ENCODE measurements at regions not wholly inside any gene's neighbourhood (a gene's known extent, or its start where the extent isn't known, plus 50 kb on each side); places are given as distances from the start of the nearest gene placed in this dataset.

DNA sequence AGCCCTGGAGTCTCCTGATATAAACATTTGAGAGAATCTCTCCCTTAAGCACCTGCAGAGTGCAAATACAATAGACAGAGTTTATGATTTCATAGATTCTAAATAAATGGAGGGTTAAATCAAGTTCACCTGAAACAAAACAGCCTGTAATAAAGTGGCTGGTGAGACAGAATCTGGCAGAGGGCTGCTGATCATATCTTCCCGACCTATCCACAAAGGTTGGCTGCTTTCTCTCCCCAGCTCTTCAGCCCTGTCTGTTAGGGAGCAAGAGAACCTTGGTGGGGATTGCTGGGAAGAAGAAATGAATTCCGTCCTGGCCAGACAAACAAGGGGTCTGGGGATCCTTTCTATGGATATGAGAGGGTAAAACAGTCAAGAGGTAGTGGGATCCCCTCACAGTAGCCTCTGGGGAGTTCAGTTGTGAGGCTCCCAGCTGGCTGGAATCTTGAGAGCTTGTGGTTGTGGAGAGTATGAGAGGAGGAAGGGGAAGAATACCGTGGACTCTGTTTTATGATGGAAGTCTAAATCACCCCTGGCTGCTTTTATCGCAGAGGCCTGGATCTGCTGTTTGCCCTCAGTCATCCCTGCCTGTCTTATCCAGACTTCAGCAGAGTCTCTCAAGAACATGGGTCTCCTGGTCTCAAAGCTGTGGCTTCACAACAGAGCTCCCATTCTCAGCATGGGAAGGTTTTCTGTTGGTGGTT, 451.3 kb downstream of the NTRK3 start:
- DNase-seq (no peak), ATAC-seq (no peak)

DNA sequence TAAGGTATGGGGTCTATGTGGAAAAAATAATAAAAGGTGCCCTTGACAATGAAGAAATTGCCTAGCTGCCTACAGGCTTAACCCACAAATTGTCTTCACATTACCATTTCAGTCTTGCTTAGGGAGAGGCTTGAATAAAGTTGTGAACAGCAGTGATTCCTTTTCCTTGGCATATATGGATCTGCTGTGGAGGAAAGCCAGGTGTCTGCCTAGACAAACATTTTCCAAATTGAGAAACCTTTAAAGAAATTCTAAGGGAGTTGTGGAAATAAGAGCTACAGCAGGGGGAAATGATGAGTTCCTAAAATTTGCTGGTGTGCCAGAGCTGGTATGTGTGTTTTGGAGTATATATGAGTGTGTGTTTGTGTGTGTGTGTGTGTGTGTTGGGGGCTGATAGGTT, 452.1 kb downstream of the NTRK3 start:
- no peak for ATAC-seq
- DNase-seq = no peak

DNA sequence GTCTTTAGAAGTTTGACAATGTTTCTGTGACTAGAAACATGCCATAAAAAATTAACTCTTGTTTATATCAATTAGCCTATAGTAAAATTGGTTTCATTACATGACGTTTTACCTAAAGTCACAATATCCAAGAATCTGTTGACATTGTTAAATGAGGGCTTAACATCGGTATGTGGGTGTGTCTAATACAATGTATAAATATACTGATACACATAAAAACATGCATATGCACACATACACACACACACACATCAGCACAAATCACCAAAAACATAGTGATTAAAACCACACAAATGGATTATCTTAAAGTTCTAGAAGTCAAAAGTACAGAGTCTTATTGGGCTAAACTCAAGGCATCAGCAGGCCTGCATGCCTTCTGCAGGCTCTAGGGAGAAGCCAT, 456.7 kb downstream of the NTRK3 start:
- DNase-seq (no peak), ATAC-seq (no peak)

DNA sequence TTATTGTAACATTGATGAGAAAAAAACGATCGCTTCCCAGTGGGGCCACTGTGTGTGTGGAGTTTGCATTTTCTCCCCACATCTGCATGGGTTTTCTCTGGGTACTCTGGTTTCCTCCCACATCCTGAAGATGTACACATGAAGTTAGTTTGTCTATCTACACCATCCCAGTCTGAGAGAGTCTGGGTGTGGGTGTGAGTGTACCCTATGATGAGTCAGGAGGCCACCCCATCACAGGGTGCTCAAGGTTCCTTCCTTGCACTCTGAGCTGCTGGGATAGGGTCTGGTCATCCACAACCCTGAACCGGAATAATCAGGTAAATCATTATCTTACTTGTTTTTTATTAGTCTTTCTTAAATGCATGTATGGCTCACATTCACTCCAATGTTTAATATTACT, 457.1 kb downstream of the NTRK3 start:
- DNase-seq (no peak), ATAC-seq (no peak)

DNA sequence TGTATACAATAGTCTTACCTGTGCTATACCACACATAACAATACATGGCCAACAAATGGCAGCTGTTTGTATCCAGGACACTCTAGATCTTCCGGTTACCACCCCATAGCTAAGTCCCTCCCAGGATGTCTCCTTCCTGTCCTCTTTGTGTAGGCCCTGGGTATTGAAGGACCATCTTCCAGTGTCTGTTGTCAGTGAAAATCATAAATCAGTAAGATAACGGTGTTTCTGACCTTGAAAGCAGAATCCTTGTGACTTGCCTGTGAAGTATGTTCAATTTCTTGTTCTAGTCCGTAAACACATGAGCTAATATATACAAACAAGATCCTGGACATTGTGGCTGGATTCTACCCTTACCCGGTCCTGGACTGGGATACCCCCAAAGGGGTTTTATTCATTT, 462.8 kb downstream of the NTRK3 start:
- no peak for DNase-seq
- ATAC-seq = no peak

DNA sequence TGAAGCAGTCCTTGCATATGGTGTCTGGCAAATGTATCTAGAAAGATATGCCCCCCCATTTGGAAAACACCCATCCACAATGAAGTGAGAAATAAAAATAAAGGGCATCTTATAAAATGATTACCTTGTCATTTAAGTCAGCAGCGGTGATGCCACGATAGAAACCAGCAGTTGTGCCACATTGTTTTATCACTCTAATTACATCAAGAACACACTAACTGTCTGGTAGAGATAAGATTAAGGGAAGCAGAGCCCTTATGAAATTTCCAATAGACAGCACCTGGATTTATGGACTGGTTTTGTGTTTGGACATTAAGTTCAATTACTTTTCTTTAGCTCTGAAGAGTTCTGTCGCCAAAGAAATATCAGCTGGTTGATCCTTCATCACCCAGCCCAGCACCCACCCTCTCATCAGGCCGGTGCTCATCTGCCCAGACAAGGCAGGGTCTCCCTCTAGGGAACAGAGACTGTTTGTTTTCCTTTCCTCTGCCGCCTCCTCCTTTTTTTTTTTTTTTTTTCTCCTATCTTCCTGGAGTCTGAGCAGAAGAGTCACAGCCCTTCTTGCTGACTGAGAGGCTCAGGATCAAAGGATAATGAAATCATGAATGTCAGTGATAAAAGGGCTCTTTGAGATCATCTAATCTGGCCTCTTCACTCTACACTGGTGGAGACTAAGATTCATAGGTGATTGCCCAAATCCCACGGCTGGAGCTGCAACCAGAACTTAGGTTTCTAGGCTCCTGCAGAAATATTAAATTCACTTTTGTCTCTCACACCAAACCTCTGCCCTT, 464.1 kb downstream of the NTRK3 start:
- no peak for DNase-seq
- ATAC-seq = no peak

DNA sequence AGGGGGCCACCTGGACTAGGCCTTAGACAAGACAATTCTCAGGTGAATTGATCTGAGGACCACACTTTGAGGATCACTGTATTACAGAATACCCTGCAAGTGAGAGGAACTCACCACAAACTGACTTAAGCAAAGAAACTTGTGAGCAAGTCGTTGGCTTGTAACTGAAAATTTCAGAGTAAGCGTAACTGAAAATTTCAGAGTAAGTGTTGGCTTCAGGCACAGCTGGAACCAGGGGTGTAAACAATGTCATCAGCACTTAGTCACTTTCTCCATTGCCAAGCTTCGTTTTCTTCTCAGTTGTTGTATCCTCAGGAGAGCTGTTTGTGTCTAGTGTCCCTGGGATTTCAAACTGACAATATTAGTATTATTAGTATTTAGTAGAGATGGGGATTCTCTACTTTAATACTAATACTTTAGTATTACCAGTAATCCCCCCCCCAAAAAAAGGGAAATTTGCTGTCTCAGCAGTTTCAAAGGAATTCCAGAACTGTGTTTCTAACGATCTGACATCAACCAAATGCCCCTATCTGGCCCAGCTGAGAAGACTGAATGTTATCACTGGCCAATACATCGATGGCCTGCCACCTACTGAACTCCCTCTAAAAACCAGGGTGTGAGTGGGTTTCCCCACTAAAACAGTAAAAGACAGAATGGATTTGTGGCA, 474.4 kb downstream of the NTRK3 start:
- DNase-seq (no peak), ATAC-seq (no peak)

DNA sequence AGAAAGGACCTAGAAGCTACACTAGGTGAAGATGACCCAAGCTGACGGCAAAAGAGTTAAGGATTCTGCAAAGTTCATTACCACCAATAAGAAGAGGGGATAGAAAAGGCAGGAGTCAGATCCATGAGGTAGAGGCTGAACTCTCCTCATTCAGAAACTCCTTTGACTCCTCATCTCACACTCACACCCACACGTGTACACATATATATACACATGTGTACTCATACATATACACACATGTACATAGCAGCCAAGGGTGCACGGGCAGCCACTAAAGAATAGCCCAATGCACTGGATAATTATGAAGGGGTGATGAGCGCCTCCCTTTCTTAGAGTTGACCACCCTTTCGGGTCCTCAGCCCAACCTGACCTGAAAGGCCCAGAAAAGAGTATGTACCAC, 476.8 kb downstream of the NTRK3 start:
- ATAC-seq (no peak), DNase-seq (no peak)

DNA sequence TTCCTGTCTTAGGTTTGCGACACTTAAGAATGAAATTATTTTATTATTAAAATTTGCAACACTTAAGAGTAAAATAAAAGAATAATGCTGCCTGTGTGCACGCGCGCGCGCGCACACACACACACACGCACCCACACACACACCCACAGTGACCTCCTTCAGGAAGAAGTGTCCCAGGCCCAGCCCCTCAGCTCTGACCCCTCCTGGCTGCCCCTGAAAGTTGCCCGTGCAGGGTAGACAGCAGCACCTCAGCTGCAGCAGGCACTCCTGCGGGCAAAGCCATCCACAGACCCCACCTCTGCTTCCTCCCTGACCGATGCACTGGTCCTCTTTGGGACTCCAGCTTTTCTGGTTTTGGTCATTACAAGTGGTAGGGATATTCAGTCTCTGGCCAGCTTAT, 478.2 kb downstream of the NTRK3 start:
- DNase-seq (no peak), ATAC-seq (no peak)

DNA sequence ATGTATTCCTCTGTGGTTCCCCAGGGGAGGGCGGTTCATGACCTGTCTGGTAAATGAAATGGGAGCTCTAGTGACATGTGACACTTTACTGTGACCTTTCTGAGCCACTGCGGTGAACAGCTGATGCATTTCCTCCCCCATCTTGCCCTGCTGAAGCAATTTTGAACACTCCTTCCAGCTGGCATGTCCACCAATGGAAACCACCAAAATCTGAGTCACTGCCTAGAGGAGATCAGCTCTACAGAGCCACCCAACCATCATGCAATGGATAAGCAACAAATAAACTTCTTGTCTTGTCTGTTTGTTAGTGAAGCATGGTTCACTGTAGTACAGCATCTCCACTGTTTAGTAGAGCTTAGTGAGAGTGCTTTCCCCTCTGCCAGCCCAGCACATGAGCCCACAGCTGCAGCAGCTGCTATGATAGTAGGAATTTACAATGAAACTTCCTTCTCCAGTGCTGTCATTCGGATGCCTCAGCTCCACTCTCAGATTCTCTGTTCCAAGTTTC, 479.4 kb downstream of the NTRK3 start:
- peak; percentile 42 for ATAC-seq

DNA sequence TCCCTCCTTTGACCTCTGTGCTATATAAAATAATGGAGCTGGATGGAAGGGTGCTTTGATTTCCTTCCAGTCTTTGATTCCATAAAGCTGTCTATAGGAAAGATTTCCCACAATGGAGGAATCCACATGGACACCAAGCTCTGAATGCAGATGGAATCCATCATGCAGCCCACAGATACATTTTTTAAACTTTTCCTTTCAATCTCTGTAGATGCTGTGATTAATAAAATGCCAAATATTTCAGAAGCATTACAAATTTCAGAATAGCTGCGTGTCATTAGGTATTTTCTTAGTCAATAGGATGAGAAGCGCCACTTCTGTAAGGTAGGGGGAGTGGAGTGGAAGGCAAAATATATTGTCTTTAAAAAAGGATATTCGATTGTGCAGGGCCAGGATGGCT, 489.0 kb downstream of the NTRK3 start:
- no peak for DNase-seq
- ATAC-seq = no peak

More for the DNA sequence above, 479.4 kb downstream of the NTRK3 start:
- no peak for DNase-seq

DNA sequence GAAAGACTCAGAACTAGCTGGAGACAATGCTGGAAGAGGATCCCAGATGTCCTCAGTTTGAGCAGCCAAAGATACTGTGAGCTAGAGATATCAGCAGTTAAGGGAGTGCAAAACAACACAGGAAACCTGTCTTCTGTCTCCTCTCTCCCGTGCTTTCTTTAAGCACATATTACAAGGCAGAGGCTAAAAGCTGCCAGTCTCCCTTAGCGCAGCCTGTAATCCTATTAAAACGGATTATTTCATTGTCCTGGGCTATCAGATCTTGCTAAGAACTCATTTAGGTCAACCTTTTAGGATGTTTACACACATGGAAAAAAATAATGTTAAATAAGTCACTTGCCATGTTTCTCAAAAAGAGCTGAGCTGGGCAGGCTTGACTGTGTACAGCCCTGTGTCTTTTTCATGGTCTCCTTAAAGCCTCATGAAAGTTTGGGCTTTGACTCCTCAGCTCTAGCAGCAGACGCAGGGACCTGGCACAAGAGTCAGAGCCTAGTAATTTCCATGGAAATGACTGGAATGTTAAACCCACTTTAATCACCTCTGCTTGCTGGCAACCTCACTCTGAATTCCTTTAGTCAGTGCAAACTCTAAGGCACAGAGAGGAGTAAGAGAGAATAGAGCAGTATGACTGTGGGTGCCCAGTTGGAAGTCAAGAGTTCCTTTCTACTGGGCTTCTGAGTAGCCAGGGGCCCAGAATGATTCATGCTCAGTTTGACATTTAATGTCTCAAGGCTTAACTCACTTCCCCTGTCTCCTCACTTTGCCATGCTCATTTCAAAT, 491.9 kb downstream of the NTRK3 start:
- ATAC-seq = no peak
- DNase-seq = no peak

DNA sequence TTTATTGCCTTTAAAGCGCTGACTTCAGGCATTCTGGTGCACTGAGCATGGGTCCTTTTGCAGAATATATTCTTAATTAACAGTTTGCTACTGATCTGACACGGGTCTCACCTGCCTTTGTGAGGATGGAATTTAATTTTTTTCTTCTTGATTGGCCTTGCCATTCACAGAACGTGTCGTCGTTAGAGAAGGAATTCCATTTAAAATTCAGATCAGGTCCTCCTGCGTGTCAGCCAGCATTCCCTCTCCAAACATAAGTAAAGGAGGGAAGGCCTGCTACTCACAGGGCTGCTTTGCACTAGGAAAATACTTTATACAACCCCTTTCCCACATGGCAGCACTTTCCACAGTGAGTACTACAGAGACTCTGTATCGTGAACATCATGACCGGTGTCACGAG, 492.7 kb downstream of the NTRK3 start:
- ATAC-seq (no peak), DNase-seq (no peak)

DNA sequence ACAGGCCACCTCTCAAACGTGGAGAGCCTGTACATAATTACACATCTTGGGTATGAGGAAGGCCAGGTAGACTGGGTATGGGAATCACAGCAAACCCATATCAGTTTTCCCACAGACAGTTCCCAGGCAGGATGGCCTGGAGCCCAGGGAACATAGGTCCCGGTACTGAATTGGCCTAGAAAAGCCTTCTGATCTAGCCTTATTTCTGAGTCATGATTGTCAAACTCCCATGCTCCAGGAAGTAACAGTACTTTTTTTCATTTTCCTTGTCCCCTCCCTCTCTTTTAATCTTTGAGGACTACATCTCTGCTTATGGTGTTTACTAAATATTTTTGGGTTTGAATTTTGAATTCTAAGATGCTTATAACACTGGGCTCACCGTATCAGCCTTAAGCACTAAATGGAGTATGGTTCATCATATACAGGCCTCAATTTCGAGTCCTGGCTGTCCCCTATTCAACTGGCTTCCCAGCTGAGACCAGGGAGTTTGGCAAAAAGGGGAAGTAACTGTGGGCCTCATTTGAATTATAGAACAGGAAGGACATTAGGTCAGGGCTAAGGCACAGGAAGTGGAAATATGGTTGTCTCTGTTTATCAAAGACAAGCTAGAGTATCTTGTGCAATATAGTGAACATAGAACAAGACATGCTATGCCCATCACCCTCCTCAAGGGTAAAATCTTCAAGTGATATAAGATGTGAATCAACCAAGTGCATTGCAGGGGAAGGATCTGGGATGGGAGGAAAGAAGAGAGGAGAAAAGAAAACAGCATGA, 494.6 kb downstream of the NTRK3 start:
- ATAC-seq = no peak
- DNase-seq = no peak

DNA sequence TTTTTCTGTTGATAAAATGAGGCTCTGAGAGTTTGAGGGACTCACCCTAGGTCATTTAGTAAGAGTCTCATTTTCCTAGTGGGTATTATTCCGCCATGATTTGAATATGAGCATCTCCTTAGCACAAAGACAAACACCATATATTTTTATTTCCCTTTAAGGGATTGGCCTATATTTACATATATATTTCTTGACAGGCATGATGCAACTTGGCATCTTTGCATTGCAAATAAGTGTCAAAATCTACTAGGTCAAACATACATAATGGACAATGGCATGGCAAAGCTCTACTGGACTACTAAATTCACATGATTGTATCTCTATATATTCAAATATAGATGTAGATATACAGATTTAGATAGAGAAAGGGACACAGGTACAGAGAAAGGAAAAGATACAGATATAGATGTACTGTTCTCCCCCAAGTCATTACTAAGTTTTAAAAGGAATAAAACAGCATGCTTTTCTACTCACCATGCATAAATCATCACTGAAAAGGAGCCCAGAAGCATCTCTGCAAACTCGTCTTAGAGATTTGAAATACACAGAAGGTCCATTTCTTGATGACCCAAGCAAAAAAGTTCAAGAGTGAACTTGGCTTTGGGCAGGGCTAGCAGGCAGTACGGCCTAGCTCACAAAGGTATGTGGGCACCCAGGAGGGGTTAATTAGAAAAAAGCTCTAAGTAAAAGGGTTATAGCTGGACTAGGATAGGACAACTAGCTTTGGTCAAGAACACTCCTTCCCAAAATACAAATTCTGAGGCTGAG, 495.8 kb downstream of the NTRK3 start:
- ATAC-seq (no peak), DNase-seq (no peak)

DNA sequence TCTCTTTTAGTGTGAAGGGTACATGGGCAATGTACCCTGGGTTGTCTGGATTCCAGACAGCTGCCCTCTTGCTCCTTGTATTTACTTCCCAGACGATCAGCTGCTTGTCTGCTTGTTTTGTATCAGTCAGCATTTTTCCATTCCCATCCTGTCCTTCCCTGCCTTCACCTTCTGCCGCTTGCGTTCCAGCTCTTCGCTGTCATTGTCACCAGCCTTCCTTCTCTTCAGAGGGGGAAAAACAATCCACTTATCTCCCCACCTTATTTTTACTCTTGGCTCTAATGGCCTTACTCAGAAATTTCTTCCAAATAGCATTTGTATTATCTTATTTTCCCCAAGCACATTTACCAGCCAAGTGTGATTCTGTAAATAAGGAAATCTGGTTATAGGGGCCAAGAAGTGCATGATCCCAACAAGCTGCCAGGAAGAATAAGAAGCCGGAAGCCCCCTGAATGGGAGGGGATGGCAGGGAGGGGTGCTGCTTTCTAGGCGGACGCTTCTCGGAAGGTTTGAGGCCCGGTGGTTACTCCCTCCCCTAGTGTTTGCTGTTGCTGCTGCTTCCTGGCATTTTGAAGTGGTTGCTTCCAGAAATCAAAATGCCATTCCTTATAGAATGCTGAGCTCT, 497.6 kb downstream of the NTRK3 start:
- no peak for ATAC-seq
- DNase-seq = no peak

DNA sequence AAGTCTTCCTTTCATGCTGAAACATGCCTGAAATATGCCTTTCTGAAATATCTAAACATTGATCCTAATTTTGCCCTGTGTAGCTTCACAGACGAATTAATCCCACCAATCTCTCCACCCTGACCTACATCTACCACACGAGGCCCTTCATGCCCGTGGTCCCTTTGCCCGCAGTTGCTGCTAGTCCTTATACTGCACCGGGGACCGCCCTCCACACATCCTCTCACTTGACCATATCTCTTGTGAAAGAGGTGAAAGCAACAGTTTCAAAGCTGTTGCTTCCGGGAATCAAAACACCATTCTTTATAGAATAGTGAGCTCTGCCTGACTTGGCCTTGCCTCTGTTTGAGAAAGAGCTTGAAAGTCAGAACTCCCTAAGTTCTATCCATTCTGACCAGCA, 499.5 kb downstream of the NTRK3 start:
- no peak for DNase-seq
- ATAC-seq = no peak

DNA sequence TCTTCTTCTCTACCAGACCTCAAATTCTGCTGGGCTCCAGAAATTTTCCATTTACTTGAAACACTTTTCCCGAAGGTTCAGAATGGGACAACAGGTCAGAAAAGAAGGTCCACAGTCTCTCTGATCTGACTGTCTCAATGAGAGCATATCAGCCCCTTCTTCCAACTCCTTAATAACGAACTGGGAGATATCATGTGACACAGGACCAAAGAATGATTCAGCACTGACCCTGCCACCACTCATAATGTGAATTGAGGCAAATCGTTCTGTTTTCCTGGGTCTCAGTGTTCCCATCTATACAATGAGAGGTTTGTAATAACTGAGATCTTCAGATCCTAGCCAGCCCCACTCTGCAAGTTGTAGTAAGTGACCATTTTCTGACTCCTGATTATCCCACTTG, 500.5 kb downstream of the NTRK3 start:
- ATAC-seq = no peak
- DNase-seq = no peak

DNA sequence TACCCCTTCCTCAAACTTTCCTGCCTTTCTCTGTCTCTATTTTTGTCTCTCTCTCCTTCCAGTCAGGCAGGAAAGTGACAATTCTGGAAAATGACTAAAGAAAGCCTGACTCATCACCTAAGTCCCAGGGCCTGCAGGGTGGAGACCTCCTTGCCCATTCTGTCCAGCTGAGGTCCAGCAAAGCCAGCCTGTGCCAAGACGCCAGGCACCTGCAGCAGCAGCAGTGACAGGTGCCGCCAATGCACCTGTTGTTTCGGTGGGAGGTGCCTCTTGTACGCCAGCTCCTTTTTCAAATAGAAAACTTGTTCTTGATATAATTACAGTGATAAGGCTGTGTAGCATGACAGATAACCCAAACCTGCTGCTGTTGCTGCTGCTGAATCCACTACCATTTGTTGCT, 501.3 kb downstream of the NTRK3 start:
- DNase-seq = no peak

DNA sequence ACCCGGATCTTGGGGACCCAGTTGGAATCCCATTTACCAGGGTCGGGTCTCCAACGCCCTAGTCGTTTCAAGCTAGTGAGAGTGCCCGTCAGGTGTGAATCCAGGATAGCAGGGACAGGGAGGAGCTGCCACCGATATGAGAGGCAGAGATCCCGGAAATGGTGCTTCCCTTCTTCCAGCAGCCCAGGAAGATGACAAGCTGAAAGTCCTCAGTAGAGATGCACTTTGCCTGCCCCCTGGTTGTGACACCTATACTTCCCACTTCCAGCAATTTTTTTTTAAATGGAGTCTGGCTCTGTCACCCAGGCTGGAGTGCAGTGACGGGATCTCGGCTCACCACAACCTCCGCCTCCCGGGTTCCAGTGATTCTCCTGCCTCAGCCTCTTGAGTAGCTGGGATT, 503.0 kb downstream of the NTRK3 start:
- DNase-seq (no peak), ATAC-seq (no peak)

More for the DNA sequence above, 501.3 kb downstream of the NTRK3 start:
- ATAC-seq = no peak

Measured in stimulated activated naive CD8-positive, alpha-beta T cell treated with anti-CD3 and anti-CD28 coated beads, Interleukin-15, Interleukin-2, amounts not matched to agents 100 U/mL and 50 U/mL, for 24 hours (primary cell).